ENCODE measurements at regions not wholly inside any gene's neighbourhood (a gene's known extent, or its start where the extent isn't known, plus 50 kb on each side); places are given as distances from the start of the nearest gene placed in this dataset.
"Not testable (repeated sequence)": the region's sequence is repeated elsewhere in the genome, so short reads cannot be mapped to it uniquely, and the experiment has no call there.

- no peak for ATAC-seq
- Mint-ChIP-seq H3K36me3 (no peaks in the 10 kb centered on the region), H3K27ac (no peak overlapping the region), H3K4me3 (no peak overlapping the region), H3K27me3 (no peaks in the 10 kb centered on the region), H3K4me1 (ENCODE audit: low read depth in 2 of 2) (peaks cover 12% of the 10 kb centered on the region in 2 donors), H3K9me3 (peaks cover 10% of the 10 kb centered on the region)
- no peak for DNase-seq (ENCODE audit: low spot score)
Observed at GRCh38 chr16:6777624-6778023, 555.0 kb upstream of the RBFOX1 start.

GRCh38 chr16:6775712-6776111, 556.9 kb upstream of the RBFOX1 start:
- peak overlapping the region in 1 of 2 donors; percentile 16 for H3K27ac Mint-ChIP-seq
- no peak for DNase-seq (ENCODE audit: low spot score)
- H3K4me1 Mint-ChIP-seq (ENCODE audit: low read depth in 2 of 2), result peaks cover 12% of the 10 kb centered on the region in 2 donors
- H3K27me3 Mint-ChIP-seq, result no peaks in the 10 kb centered on the region
- peak in 1 of 2 donors; percentile 15 for ATAC-seq
- no peaks in the 10 kb centered on the region for H3K36me3 Mint-ChIP-seq
- peaks cover 5% of the 10 kb centered on the region for H3K9me3 Mint-ChIP-seq
- H3K4me3 Mint-ChIP-seq, result no peak overlapping the region

GRCh38 chr16:6771956-6772355, 560.7 kb upstream of the RBFOX1 start:
- peak; percentile 11 to 17 for ATAC-seq
- no peaks in the 10 kb centered on the region for H3K36me3 Mint-ChIP-seq
- H3K27me3 Mint-ChIP-seq, result no peaks in the 10 kb centered on the region

GRCh38 chr16:6753553-6753952, 579.1 kb upstream of the RBFOX1 start:
- Mint-ChIP-seq H3K4me1 (ENCODE audit: low read depth in 2 of 2) (no peaks in the 10 kb centered on the region), H3K9me3 (peaks cover 7% of the 10 kb centered on the region), H3K27ac (no peak overlapping the region), H3K27me3 (no peaks in the 10 kb centered on the region), H3K36me3 (no peaks in the 10 kb centered on the region), H3K4me3 (no peak overlapping the region)
- no peak for DNase-seq (ENCODE audit: low spot score)
- ATAC-seq, result no peak

More at GRCh38 chr16:6771956-6772355, 560.7 kb upstream of the RBFOX1 start:
- Mint-ChIP-seq H3K9me3 (no peaks in the 10 kb centered on the region), H3K4me1 (ENCODE audit: low read depth in 2 of 2) (peaks cover 4 to 5% of the 10 kb centered on the region in 2 donors), H3K27ac (no peak overlapping the region), H3K4me3 (no peak overlapping the region)
- no peak for DNase-seq (ENCODE audit: low spot score)

GRCh38 chr16:6751191-6751590, 581.5 kb upstream of the RBFOX1 start:
- DNase-seq (ENCODE audit: low spot score) (no peak), ATAC-seq (no peak)
- Mint-ChIP-seq H3K27me3 (no peaks in the 10 kb centered on the region), H3K9me3 (peaks cover 11% of the 10 kb centered on the region), H3K4me1 (ENCODE audit: low read depth in 2 of 2) (no peaks in the 10 kb centered on the region), H3K36me3 (no peaks in the 10 kb centered on the region), H3K27ac (no peak overlapping the region), H3K4me3 (no peak overlapping the region)

- no peak for ATAC-seq
- Mint-ChIP-seq H3K27ac (no peak overlapping the region), H3K27me3 (no peaks in the 10 kb centered on the region), H3K36me3 (no peaks in the 10 kb centered on the region), H3K4me3 (no peak overlapping the region), H3K4me1 (ENCODE audit: low read depth in 2 of 2) (no peaks in the 10 kb centered on the region), H3K9me3 (peaks cover 11% of the 10 kb centered on the region)
- no peak for DNase-seq (ENCODE audit: low spot score)
Observed at GRCh38 chr16:6749698-6750097, 582.9 kb upstream of the RBFOX1 start.

GRCh38 chr16:6736302-6736701, 596.3 kb upstream of the RBFOX1 start:
- not testable (repeated sequence) for H3K9me3 Mint-ChIP-seq; H3K4me1 Mint-ChIP-seq (ENCODE audit: low read depth in 2 of 2); H3K27me3 Mint-ChIP-seq; ATAC-seq; H3K36me3 Mint-ChIP-seq; DNase-seq (ENCODE audit: low spot score); H3K27ac Mint-ChIP-seq; H3K4me3 Mint-ChIP-seq

- H3K27me3 Mint-ChIP-seq, result no peaks in the 10 kb centered on the region
- no peak overlapping the region for H3K27ac Mint-ChIP-seq
- no peak for ATAC-seq
Observed at GRCh38 chr16:6735631-6736030, 597.0 kb upstream of the RBFOX1 start.

GRCh38 chr16:6732166-6732565, 600.5 kb upstream of the RBFOX1 start:
- Mint-ChIP-seq H3K36me3 (no peaks in the 10 kb centered on the region), H3K27ac (no peak overlapping the region), H3K9me3 (no peaks in the 10 kb centered on the region), H3K4me3 (no peak overlapping the region), H3K27me3 (peaks cover 0 to 4% of the 10 kb centered on the region in 2 donors), H3K4me1 (ENCODE audit: low read depth in 2 of 2) (no peaks in the 10 kb centered on the region)
- no peak for ATAC-seq
- no peak for DNase-seq (ENCODE audit: low spot score)

More at GRCh38 chr16:6735631-6736030, 597.0 kb upstream of the RBFOX1 start:
- no peak for DNase-seq (ENCODE audit: low spot score)
- H3K4me1 Mint-ChIP-seq (ENCODE audit: low read depth in 2 of 2), result no peaks in the 10 kb centered on the region
- no peaks in the 10 kb centered on the region for H3K36me3 Mint-ChIP-seq
- peaks cover 4% of the 10 kb centered on the region for H3K9me3 Mint-ChIP-seq
- H3K4me3 Mint-ChIP-seq, result no peak overlapping the region

- ATAC-seq (no peak), DNase-seq (ENCODE audit: low spot score) (no peak)
- Mint-ChIP-seq H3K27me3 (peaks cover 0 to 9% of the 10 kb centered on the region in 2 donors), H3K4me3 (no peak overlapping the region), H3K4me1 (ENCODE audit: low read depth in 2 of 2) (no peaks in the 10 kb centered on the region), H3K27ac (no peak overlapping the region), H3K9me3 (no peaks in the 10 kb centered on the region), H3K36me3 (no peaks in the 10 kb centered on the region)
Observed at GRCh38 chr16:6728381-6728780, 604.3 kb upstream of the RBFOX1 start.

- H3K27ac Mint-ChIP-seq, result no peak overlapping the region
- no peaks in the 10 kb centered on the region for H3K4me1 Mint-ChIP-seq (ENCODE audit: low read depth in 2 of 2)
- no peaks in the 10 kb centered on the region for H3K9me3 Mint-ChIP-seq
- no peak overlapping the region for H3K4me3 Mint-ChIP-seq
- DNase-seq (ENCODE audit: low spot score) (no peak), ATAC-seq (no peak)
- H3K36me3 Mint-ChIP-seq, result no peaks in the 10 kb centered on the region
- H3K27me3 Mint-ChIP-seq, result peaks cover 0 to 9% of the 10 kb centered on the region in 2 donors
Observed at GRCh38 chr16:6726621-6727020, 606.0 kb upstream of the RBFOX1 start.

- H3K27me3 Mint-ChIP-seq, result peaks cover 0 to 9% of the 10 kb centered on the region in 2 donors
- DNase-seq (ENCODE audit: low spot score) (no peak), ATAC-seq (no peak)
- H3K36me3 Mint-ChIP-seq, result no peaks in the 10 kb centered on the region
- no peak overlapping the region for H3K4me3 Mint-ChIP-seq
- no peak overlapping the region for H3K27ac Mint-ChIP-seq
- H3K9me3 Mint-ChIP-seq, result no peaks in the 10 kb centered on the region
- no peaks in the 10 kb centered on the region for H3K4me1 Mint-ChIP-seq (ENCODE audit: low read depth in 2 of 2)
Observed at GRCh38 chr16:6725634-6726331, 606.9 kb upstream of the RBFOX1 start.

GRCh38 chr16:6725206-6725605, 607.4 kb upstream of the RBFOX1 start:
- H3K36me3 Mint-ChIP-seq; ATAC-seq; H3K4me1 Mint-ChIP-seq (ENCODE audit: low read depth in 2 of 2); H3K27ac Mint-ChIP-seq; H3K9me3 Mint-ChIP-seq; H3K4me3 Mint-ChIP-seq; DNase-seq (ENCODE audit: low spot score); H3K27me3 Mint-ChIP-seq: not testable (repeated sequence)

- Mint-ChIP-seq H3K36me3 (no peaks in the 10 kb centered on the region), H3K9me3 (peaks cover 9% of the 10 kb centered on the region), H3K4me1 (ENCODE audit: low read depth in 2 of 2) (no peaks in the 10 kb centered on the region), H3K27me3 (peaks cover 0 to 9% of the 10 kb centered on the region in 2 donors), H3K27ac (no peak overlapping the region), H3K4me3 (no peak overlapping the region)
- no peak for DNase-seq (ENCODE audit: low spot score)
- no peak for ATAC-seq
Observed at GRCh38 chr16:6722786-6723185, 609.9 kb upstream of the RBFOX1 start.

- no peak overlapping the region for H3K27ac Mint-ChIP-seq
- no peaks in the 10 kb centered on the region for H3K36me3 Mint-ChIP-seq
- no peaks in the 10 kb centered on the region for H3K4me1 Mint-ChIP-seq (ENCODE audit: low read depth in 2 of 2)
- H3K4me3 Mint-ChIP-seq, result no peak overlapping the region
- no peak for ATAC-seq
- H3K27me3 Mint-ChIP-seq, result no peaks in the 10 kb centered on the region
- DNase-seq (ENCODE audit: low spot score), result no peak
- peaks cover 22% of the 10 kb centered on the region for H3K9me3 Mint-ChIP-seq
Observed at GRCh38 chr16:6714510-6714909, 618.1 kb upstream of the RBFOX1 start.
